GM12864 (cell line): ENCODE measurements at regions not wholly inside any gene's neighbourhood (a gene's known extent, or its start where the extent isn't known, plus 50 kb on each side); places are given as distances from the start of the nearest gene placed in this dataset.
"Not testable (repeated sequence)": the region's sequence is repeated elsewhere in the genome, so short reads cannot be mapped to it uniquely, and the experiment has no call there.

Experiments
- DNase-seq: peaks from one replicate; pipeline ENCODE4 v3.0.0-alpha.2; 2011; ENCODE audit warnings: low read depth
- H3K4me3 ChIP-seq: 2 replicates; pipeline ENCODE4 v1.5.1; 2011; ENCODE audit warnings: mild to moderate bottlenecking, low read depth, low read length, control low read depth
- TF ChIP-seq, protein P1 (sequence below): IDR thresholded peaks from 2 replicates; pipeline ENCODE4 v1.5.1; 2011; ENCODE audit warnings: low read depth, mild to moderate bottlenecking, moderate library complexity, low read length, control low read depth, inconsistent platforms; ENCODE audit errors: missing control alignments

DNA sequence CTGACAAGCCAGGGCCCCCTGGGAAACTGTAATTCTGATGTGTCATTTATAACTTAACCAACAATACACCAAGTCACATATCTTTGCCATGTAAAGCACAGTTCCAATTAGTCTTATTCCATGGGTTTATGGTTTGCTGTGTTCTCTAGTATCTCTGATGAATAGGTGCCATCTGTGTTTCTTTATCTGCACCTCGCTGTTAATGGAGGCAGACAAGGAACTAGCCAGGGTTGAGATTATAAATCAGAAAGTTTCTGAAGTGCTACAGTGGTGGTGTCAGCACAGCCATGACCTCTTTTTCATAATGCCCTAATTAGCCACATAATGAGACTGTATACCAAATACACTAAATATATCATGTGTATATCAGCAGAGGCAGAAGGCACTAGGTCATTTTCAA, 866.4 kb downstream of the PLOD2 start:
- TF ChIP-seq, protein P1, sequence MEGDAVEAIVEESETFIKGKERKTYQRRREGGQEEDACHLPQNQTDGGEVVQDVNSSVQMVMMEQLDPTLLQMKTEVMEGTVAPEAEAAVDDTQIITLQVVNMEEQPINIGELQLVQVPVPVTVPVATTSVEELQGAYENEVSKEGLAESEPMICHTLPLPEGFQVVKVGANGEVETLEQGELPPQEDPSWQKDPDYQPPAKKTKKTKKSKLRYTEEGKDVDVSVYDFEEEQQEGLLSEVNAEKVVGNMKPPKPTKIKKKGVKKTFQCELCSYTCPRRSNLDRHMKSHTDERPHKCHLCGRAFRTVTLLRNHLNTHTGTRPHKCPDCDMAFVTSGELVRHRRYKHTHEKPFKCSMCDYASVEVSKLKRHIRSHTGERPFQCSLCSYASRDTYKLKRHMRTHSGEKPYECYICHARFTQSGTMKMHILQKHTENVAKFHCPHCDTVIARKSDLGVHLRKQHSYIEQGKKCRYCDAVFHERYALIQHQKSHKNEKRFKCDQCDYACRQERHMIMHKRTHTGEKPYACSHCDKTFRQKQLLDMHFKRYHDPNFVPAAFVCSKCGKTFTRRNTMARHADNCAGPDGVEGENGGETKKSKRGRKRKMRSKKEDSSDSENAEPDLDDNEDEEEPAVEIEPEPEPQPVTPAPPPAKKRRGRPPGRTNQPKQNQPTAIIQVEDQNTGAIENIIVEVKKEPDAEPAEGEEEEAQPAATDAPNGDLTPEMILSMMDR = no peak
- no peak for DNase-seq

DNA sequence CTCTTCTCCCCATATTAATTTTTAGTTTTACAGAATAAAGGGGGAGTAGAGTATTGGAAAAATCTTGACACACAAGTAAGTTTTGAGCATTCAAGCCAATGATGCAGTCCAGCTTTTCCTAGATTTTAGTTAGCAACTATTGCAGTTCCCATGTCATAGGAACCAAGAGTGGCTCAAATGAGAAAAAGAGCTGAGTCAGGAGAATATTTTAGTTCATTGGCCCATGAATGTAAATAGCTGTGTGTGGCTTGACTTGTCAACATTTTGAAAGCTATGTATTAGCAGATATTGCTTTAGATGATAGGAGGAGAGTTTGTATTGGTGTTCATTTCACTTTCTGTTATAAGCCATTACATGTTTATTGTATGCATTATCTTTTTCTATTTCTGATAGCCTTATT, 853.7 kb downstream of the PLOD2 start:
- DNase-seq = no peak
- TF ChIP-seq, protein P1 = no peak
- H3K4me3 ChIP-seq = no peak overlapping the region

More for the DNA sequence above, 866.4 kb downstream of the PLOD2 start:
- H3K4me3 ChIP-seq = no peak overlapping the region

GRCh38 chr3:145313751-145314150, 847.2 kb downstream of the PLOD2 start:
- TF ChIP-seq, protein P1 = no peak
- H3K4me3 ChIP-seq = no peak overlapping the region
- no peak for DNase-seq

- DNase-seq, H3K4me3 ChIP-seq: not testable (repeated sequence)
Observed at GRCh38 chr3:145316253-145316652, 844.7 kb downstream of the PLOD2 start.

DNA sequence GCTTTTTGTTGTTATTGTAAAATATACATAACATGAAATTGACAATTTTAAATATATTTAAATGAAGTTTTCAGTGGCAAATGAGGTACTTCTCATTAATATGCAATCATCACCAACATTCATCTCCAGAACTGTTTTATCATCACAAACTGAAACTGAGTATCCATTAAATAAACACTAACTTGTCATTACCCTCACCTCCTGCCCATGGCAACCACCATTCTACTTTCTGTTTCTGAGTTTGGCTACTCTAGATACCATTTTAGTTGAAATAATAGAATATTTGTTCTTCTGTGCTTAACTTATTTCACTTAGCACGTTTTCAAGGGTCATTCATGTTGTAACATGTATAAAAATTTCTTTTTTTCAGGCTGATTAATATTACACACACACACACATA, 834.3 kb downstream of the PLOD2 start:
- TF ChIP-seq, protein P1 = no peak
- H3K4me3 ChIP-seq = no peak overlapping the region
- DNase-seq = no peak

GRCh38 chr3:145333427-145333826, 827.6 kb downstream of the PLOD2 start:
- DNase-seq, H3K4me3 ChIP-seq: not testable (repeated sequence)

- no peak for DNase-seq
- TF ChIP-seq, protein P1 = no peak
- H3K4me3 ChIP-seq = no peak overlapping the region
Observed at GRCh38 chr3:145333931-145334330, 827.1 kb downstream of the PLOD2 start.

GRCh38 chr3:145355206-145355605, 805.8 kb downstream of the PLOD2 start:
- TF ChIP-seq, protein P1 = no peak

More at GRCh38 chr3:145355206-145355605, 805.8 kb downstream of the PLOD2 start:
- H3K4me3 ChIP-seq = no peak overlapping the region
- DNase-seq = no peak
